ENCODE measurements at regions not wholly inside any gene's neighbourhood (a gene's known extent, or its start where the extent isn't known, plus 50 kb on each side); places are given as distances from the start of the nearest gene placed in this dataset.

GRCh38 chr21:23644768-23645167 is 1962.5 kb downstream of the MRPL39 start:
- TF ChIP-seq CTCF (IDR thresholded peaks at IDR 0.05; ENCODE audit: low read depth, low read length), result no peak
- TF ChIP-seq EZH2phosphoT487 (IDR thresholded peaks at IDR 0.05; ENCODE audit: low read depth), result no peak
- no peak overlapping the region for H2AFZ ChIP-seq (ENCODE audit: low read depth, low read length)
- H3K27ac ChIP-seq (ENCODE audit: low read length), result no peak overlapping the region
- H3K27me3 ChIP-seq (ENCODE audit: low read depth, low read length), result no peaks in the 10 kb centered on the region
- H3K36me3 ChIP-seq (replicated peaks; ENCODE audit: low read depth, low read length), result no peaks in the 10 kb centered on the region
- no peaks in the 10 kb centered on the region for H4K20me1 ChIP-seq (ENCODE audit: insufficient read depth, low read length)
- H3K9me3 ChIP-seq (ENCODE audit: insufficient read depth, low read length), result no peaks in the 10 kb centered on the region
- peaks cover 4% of the 10 kb centered on the region for H3K4me1 ChIP-seq (ENCODE audit: low read length)
- H3K9ac ChIP-seq (ENCODE audit: low read length), result no peak overlapping the region
- H3K79me2 ChIP-seq (ENCODE audit: low read length), result no peaks in the 10 kb centered on the region
- H3K4me3 ChIP-seq (ENCODE audit: low read length), result no peak overlapping the region
- H3K4me2 ChIP-seq (ENCODE audit: low read length), result no peak overlapping the region

- H2AFZ ChIP-seq (ENCODE audit: low read depth, low read length), result no peak overlapping the region
- no peaks in the 10 kb centered on the region for H3K9me3 ChIP-seq (ENCODE audit: insufficient read depth, low read length)
- no peak overlapping the region for H3K4me2 ChIP-seq (ENCODE audit: low read length)
- H3K4me1 ChIP-seq (ENCODE audit: low read length), result peaks cover 9% of the 10 kb centered on the region
- H3K27me3 ChIP-seq (ENCODE audit: low read depth, low read length), result no peaks in the 10 kb centered on the region
- H4K20me1 ChIP-seq (ENCODE audit: insufficient read depth, low read length), result no peaks in the 10 kb centered on the region
- H3K36me3 ChIP-seq (replicated peaks; ENCODE audit: low read depth, low read length), result no peaks in the 10 kb centered on the region
- no peak overlapping the region for H3K9ac ChIP-seq (ENCODE audit: low read length)
- TF ChIP-seq EZH2phosphoT487 (IDR thresholded peaks at IDR 0.05; ENCODE audit: low read depth) (no peak), CTCF (IDR thresholded peaks at IDR 0.05; ENCODE audit: low read depth, low read length) (no peak)
- no peaks in the 10 kb centered on the region for H3K79me2 ChIP-seq (ENCODE audit: low read length)
- no peak overlapping the region for H3K4me3 ChIP-seq (ENCODE audit: low read length)
- no peak overlapping the region for H3K27ac ChIP-seq (ENCODE audit: low read length)
These were observed 1967.6 kb downstream of the MRPL39 start for GRCh38 chr21:23639721-23640120.

GRCh38 chr21:23638131-23638695 is 1969.1 kb downstream of the MRPL39 start:
- H3K79me2 ChIP-seq (ENCODE audit: low read length), result no peaks in the 10 kb centered on the region
- TF ChIP-seq CTCF (IDR thresholded peaks at IDR 0.05; ENCODE audit: low read depth, low read length) (no peak), EZH2phosphoT487 (IDR thresholded peaks at IDR 0.05; ENCODE audit: low read depth) (no peak)

GRCh38 chr21:23633447-23633940 is 1973.8 kb downstream of the MRPL39 start:
- no peaks in the 10 kb centered on the region for H3K9me3 ChIP-seq (ENCODE audit: insufficient read depth, low read length)
- no peak overlapping the region for H3K9ac ChIP-seq (ENCODE audit: low read length)
- no peak for TF ChIP-seq EZH2phosphoT487 (IDR thresholded peaks at IDR 0.05; ENCODE audit: low read depth)
- TF ChIP-seq CTCF (IDR thresholded peaks at IDR 0.05; ENCODE audit: low read depth, low read length), result no peak

More at GRCh38 chr21:23638131-23638695, 1969.1 kb downstream of the MRPL39 start:
- Histone ChIP-seq H3K9ac (ENCODE audit: low read length) (no peak overlapping the region), H3K4me1 (ENCODE audit: low read length) (peaks cover 9% of the 10 kb centered on the region), H3K27ac (ENCODE audit: low read length) (no peak overlapping the region), H3K9me3 (ENCODE audit: insufficient read depth, low read length) (no peaks in the 10 kb centered on the region), H3K36me3 (replicated peaks; ENCODE audit: low read depth, low read length) (no peaks in the 10 kb centered on the region), H3K4me2 (ENCODE audit: low read length) (no peak overlapping the region), H2AFZ (ENCODE audit: low read depth, low read length) (no peak overlapping the region), H3K4me3 (ENCODE audit: low read length) (no peak overlapping the region), H3K27me3 (ENCODE audit: low read depth, low read length) (no peaks in the 10 kb centered on the region), H4K20me1 (ENCODE audit: insufficient read depth, low read length) (no peaks in the 10 kb centered on the region)

More at GRCh38 chr21:23633447-23633940, 1973.8 kb downstream of the MRPL39 start:
- no peak overlapping the region for H2AFZ ChIP-seq (ENCODE audit: low read depth, low read length)
- H3K4me1 ChIP-seq (ENCODE audit: low read length), result no peaks in the 10 kb centered on the region
- no peak overlapping the region for H3K27ac ChIP-seq (ENCODE audit: low read length)
- H3K79me2 ChIP-seq (ENCODE audit: low read length), result no peaks in the 10 kb centered on the region
- H3K36me3 ChIP-seq (replicated peaks; ENCODE audit: low read depth, low read length), result no peaks in the 10 kb centered on the region
- no peak overlapping the region for H3K4me2 ChIP-seq (ENCODE audit: low read length)
- no peak overlapping the region for H3K4me3 ChIP-seq (ENCODE audit: low read length)
- no peaks in the 10 kb centered on the region for H4K20me1 ChIP-seq (ENCODE audit: insufficient read depth, low read length)
- no peaks in the 10 kb centered on the region for H3K27me3 ChIP-seq (ENCODE audit: low read depth, low read length)

Data from OCI-LY3 (cell line).